ENCODE measurements at regions not wholly inside any gene's neighbourhood (a gene's known extent, or its start where the extent isn't known, plus 50 kb on each side); places are given as distances from the start of the nearest gene placed in this dataset.
"Not testable (repeated sequence)": the region's sequence is repeated elsewhere in the genome, so short reads cannot be mapped to it uniquely, and the experiment has no call there.

DNA sequence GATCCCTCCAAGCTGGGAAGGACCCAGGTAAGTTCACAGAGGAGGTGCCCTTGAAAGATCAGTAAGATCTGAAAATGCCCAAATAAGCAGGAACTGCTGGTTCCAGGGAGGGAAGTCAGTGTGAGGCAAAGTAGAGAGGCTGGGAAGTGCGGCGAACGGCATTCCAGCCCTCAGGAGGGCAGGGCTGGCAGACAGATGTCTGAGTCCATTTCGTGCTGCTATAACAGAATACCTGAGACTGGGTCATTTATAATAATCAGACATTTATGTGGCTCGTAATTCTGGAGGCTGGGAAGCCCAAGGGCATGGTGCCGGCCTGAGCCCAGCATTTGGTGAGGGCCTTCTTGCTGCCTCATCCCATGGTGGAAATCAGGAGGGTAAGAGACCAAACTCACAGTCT is 105.1 kb downstream of the TNFRSF13B start:
- TF ChIP-seq, protein P1, sequence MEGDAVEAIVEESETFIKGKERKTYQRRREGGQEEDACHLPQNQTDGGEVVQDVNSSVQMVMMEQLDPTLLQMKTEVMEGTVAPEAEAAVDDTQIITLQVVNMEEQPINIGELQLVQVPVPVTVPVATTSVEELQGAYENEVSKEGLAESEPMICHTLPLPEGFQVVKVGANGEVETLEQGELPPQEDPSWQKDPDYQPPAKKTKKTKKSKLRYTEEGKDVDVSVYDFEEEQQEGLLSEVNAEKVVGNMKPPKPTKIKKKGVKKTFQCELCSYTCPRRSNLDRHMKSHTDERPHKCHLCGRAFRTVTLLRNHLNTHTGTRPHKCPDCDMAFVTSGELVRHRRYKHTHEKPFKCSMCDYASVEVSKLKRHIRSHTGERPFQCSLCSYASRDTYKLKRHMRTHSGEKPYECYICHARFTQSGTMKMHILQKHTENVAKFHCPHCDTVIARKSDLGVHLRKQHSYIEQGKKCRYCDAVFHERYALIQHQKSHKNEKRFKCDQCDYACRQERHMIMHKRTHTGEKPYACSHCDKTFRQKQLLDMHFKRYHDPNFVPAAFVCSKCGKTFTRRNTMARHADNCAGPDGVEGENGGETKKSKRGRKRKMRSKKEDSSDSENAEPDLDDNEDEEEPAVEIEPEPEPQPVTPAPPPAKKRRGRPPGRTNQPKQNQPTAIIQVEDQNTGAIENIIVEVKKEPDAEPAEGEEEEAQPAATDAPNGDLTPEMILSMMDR (IDR thresholded peaks at IDR 0.05) = not testable (repeated sequence)
- not testable (repeated sequence) for TF ChIP-seq POLR2A (IDR thresholded peaks at IDR 0.05)

Data from breast epithelium (tissue), 3 donors.